Tibial nerve (tissue), 4 donors: ENCODE measurements at regions not wholly inside any gene's neighbourhood (a gene's known extent, or its start where the extent isn't known, plus 50 kb on each side); places are given as distances from the start of the nearest gene placed in this dataset.

Experiments used
- CTCF ChIP-seq, 5 experiments: fragments of 200-600 bp in 3 of 5; fragments of 450-650 bp in 2 of 5; sonication (generic) in 3 of 5; IDR thresholded peaks; one replicate each; pipeline ENCODE4 v1.5.1; 2016 to 2019; ENCODE audit warnings: antibody characterized with exemption in 5 of 5, mild to moderate bottlenecking in 3 of 5, moderate library complexity in 2 of 5
- EP300 ChIP-seq, 2 donors: sonication (generic); formaldehyde crosslinking; IDR thresholded peaks; one replicate each; pipeline ENCODE4 v1.6.1; 2017; ENCODE audit warnings: antibody characterized with exemption in 2 of 2, mild to moderate bottlenecking in 1 of 2

GRCh38 chr2:83234246-83234645 is 1224.8 kb downstream of the SUCLG1 start:
- TF ChIP-seq EP300 (IDR thresholded peaks at IDR 0.05) (no peak), CTCF (IDR thresholded peaks at IDR 0.05) (no peak)
